GM23338 (cell line): ENCODE measurements at regions not wholly inside any gene's neighbourhood (a gene's known extent, or its start where the extent isn't known, plus 50 kb on each side); places are given as distances from the start of the nearest gene placed in this dataset.

ENCODE experiments used
- CTCF ChIP-seq, 2 experiments: fragments of 200-600 bp in 1 of 2; sonication (generic) in 1 of 2; conservative IDR thresholded peaks; 2 replicates each; pipeline versions ENCODE4 v1.5.1 to v1.6.1; 2016 to 2017; ENCODE audit warnings: antibody characterized with exemption in 2 of 2, low read depth in 2 of 2, mild to moderate bottlenecking in 2 of 2, moderate library complexity in 1 of 2
- EZH2 ChIP-seq: fragments of 200-600 bp; sonication (generic); IDR thresholded peaks from one replicate; pipeline ENCODE4 v1.8.0; 2017; ENCODE audit warnings: antibody characterized with exemption, mild to moderate bottlenecking, low read depth; ENCODE audit not compliant: unreplicated experiment
- EZH2phosphoT487 ChIP-seq: fragments of 200-600 bp; sonication (generic); IDR thresholded peaks from one replicate; pipeline ENCODE4 v1.8.1; 2018; ENCODE audit warnings: antibody characterized with exemption; ENCODE audit not compliant: unreplicated experiment
- JUNB ChIP-seq: IDR thresholded peaks from one replicate; pipeline ENCODE4 v1.6.1; 2016; ENCODE audit warnings: antibody characterized with exemption; ENCODE audit not compliant: unreplicated experiment
- POLR2AphosphoS5 ChIP-seq: IDR thresholded peaks from 2 replicates; pipeline ENCODE4 v1.6.1; 2016; ENCODE audit warnings: antibody characterized with exemption, low read depth
- REST ChIP-seq: IDR thresholded peaks from one replicate; pipeline ENCODE4 v1.6.1; 2018; ENCODE audit warnings: antibody characterized with exemption; ENCODE audit not compliant: unreplicated experiment
- STAT1 ChIP-seq: IDR thresholded peaks from one replicate; pipeline ENCODE4 v1.6.1; 2016; ENCODE audit warnings: antibody characterized with exemption; ENCODE audit not compliant: unreplicated experiment
- ZNF114 ChIP-seq: fragments of 250-450 bp; sonication (Bioruptor Pico); IDR thresholded peaks from 2 replicates; pipeline ENCODE4 v1.5.0; 2020; ENCODE audit warnings: mild to moderate bottlenecking, moderate library complexity

GRCh38 chr2:172297950-172298349 lies 129.4 kb upstream of the ITGA6 start:
- TF ChIP-seq ZNF114 (CRISPR knock-in tag) (no peak), CTCF (conservative IDR thresholded peaks at IDR 0.05; ENCODE audit: low read depth in 2 of 2) (no peak), STAT1 (no peak), REST (no peak), EZH2phosphoT487 (no peak), POLR2AphosphoS5 (no peak), EZH2 (no peak), JUNB (no peak)
